HL-60 (cell line): ENCODE measurements at regions not wholly inside any gene's neighbourhood (a gene's known extent, or its start where the extent isn't known, plus 50 kb on each side); places are given as distances from the start of the nearest gene placed in this dataset.

Experiments
- DNase-seq, 2 experiments: peaks; one replicate each; pipeline ENCODE4 v3.0.0-alpha.2; 2010 to 2020; ENCODE audit warnings: low read depth in 1 of 2, low spot score in 1 of 2
- H3K27ac ChIP-seq: fragments of 250-450 bp; sonication (Bioruptor Pico); replicated peaks from 2 replicates; pipeline ENCODE4 v1.5.1; 2020; ENCODE audit warnings: mild to moderate bottlenecking, moderate library complexity
- H3K27me3 ChIP-seq: fragments of 250-450 bp; sonication (Bioruptor Pico); 2 replicates; pipeline ENCODE4 v1.5.1; 2021; ENCODE audit warnings: mild to moderate bottlenecking, moderate library complexity; ENCODE audit not compliant: insufficient read depth, poor library complexity, severe bottlenecking
- H3K4me3 ChIP-seq: replicated peaks from 2 replicates; pipeline ENCODE4 v1.5.1; 2011; ENCODE audit warnings: mild to moderate bottlenecking, control low read depth, low read length; ENCODE audit not compliant: insufficient read depth
- GABPA ChIP-seq: IDR thresholded peaks from 2 replicates; pipeline ENCODE4 v1.6.1; 2012; ENCODE audit warnings: low read depth
- POLR2AphosphoS5 ChIP-seq: IDR thresholded peaks from 2 replicates; pipeline ENCODE4 v1.6.1; 2012; ENCODE audit warnings: low read depth
- SPI1 ChIP-seq: IDR thresholded peaks from 2 replicates; pipeline ENCODE4 v1.6.1; 2012; ENCODE audit warnings: low read depth, mild to moderate bottlenecking, borderline replicate concordance
- TF ChIP-seq, protein P1 (sequence below): IDR thresholded peaks from 2 replicates; pipeline ENCODE4 v1.6.1; 2012; ENCODE audit warnings: low read depth; ENCODE audit not compliant: insufficient replicate concordance
- TF ChIP-seq, protein P2 (sequence below): IDR thresholded peaks from one replicate; pipeline ENCODE4 v1.5.1; 2011; ENCODE audit warnings: low read length, control low read depth, inconsistent platforms; ENCODE audit not compliant: insufficient read depth

DNA sequence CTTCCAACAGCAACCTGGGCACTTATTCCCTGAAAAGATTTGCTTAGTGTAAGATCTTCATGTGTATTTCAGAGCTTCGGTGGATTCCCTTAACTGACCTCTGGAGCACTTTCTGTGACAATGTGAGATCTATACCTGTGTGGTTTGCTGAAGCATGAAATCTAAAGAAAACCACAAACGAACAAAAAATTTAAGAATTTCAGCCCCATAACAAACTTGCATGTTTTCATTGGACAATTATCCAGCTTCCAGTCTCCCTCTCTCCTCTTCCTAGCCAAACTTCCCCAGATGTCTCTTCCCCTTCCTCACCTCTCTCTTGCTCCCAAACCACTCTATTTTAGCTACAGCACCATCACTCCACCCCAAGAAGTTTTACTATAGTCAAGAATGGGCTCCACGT is 279.9 kb upstream of the SORCS1 start:
- DNase-seq = no peak
- Histone ChIP-seq H3K27ac (no peak overlapping the region), H3K27me3 (no peaks in the 10 kb centered on the region), H3K4me3 (no peak overlapping the region)
- TF ChIP-seq, protein P1, sequence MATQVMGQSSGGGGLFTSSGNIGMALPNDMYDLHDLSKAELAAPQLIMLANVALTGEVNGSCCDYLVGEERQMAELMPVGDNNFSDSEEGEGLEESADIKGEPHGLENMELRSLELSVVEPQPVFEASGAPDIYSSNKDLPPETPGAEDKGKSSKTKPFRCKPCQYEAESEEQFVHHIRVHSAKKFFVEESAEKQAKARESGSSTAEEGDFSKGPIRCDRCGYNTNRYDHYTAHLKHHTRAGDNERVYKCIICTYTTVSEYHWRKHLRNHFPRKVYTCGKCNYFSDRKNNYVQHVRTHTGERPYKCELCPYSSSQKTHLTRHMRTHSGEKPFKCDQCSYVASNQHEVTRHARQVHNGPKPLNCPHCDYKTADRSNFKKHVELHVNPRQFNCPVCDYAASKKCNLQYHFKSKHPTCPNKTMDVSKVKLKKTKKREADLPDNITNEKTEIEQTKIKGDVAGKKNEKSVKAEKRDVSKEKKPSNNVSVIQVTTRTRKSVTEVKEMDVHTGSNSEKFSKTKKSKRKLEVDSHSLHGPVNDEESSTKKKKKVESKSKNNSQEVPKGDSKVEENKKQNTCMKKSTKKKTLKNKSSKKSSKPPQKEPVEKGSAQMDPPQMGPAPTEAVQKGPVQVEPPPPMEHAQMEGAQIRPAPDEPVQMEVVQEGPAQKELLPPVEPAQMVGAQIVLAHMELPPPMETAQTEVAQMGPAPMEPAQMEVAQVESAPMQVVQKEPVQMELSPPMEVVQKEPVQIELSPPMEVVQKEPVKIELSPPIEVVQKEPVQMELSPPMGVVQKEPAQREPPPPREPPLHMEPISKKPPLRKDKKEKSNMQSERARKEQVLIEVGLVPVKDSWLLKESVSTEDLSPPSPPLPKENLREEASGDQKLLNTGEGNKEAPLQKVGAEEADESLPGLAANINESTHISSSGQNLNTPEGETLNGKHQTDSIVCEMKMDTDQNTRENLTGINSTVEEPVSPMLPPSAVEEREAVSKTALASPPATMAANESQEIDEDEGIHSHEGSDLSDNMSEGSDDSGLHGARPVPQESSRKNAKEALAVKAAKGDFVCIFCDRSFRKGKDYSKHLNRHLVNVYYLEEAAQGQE = no peak
- TF ChIP-seq GABPA (no peak), POLR2AphosphoS5 (no peak), SPI1 (no peak)
- TF ChIP-seq, protein P2, sequence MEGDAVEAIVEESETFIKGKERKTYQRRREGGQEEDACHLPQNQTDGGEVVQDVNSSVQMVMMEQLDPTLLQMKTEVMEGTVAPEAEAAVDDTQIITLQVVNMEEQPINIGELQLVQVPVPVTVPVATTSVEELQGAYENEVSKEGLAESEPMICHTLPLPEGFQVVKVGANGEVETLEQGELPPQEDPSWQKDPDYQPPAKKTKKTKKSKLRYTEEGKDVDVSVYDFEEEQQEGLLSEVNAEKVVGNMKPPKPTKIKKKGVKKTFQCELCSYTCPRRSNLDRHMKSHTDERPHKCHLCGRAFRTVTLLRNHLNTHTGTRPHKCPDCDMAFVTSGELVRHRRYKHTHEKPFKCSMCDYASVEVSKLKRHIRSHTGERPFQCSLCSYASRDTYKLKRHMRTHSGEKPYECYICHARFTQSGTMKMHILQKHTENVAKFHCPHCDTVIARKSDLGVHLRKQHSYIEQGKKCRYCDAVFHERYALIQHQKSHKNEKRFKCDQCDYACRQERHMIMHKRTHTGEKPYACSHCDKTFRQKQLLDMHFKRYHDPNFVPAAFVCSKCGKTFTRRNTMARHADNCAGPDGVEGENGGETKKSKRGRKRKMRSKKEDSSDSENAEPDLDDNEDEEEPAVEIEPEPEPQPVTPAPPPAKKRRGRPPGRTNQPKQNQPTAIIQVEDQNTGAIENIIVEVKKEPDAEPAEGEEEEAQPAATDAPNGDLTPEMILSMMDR = no peak

DNA sequence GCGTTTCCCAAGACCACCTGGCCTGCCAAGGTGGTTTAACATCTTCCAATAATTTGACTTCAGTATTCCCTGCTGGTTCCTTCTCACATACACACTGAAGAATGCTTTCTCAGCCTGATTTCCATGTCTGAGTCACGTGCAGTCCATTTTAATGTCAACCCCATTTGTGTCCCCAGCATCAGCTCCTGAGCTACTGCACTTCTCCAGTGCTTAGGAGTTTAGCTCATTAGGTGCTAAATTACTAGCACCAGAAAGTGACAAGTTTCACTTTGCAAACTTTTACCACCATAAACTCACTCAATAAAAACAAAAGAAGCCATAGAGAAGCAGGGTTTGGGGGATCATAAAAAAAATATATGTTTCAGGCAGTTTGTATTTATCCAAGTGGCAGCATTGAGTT is 279.3 kb upstream of the SORCS1 start:
- H3K4me3 ChIP-seq = no peak overlapping the region
- TF ChIP-seq, protein P2 = no peak
- TF ChIP-seq POLR2AphosphoS5 = no peak
- no peak for DNase-seq
- no peak overlapping the region for H3K27ac ChIP-seq
- no peaks in the 10 kb centered on the region for H3K27me3 ChIP-seq

DNA sequence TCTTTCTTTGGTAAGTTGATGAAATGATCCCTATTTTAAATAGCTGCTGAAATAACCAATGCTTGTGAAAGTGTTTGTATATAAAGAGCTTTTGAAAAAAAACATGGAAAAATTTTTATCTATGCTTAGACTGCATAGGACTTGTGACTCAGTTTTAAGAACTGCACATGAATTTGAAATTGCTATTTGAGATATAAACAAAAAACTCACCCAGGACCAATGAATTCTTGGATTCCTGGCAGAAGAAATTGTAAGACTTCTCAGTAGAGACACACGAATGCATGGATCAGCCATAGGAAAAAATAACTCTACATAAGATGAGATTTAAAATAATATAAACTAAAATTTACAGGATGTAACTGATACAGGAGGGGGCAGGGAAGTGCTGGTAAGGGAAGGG is 278.8 kb upstream of the SORCS1 start:
- DNase-seq = no peak
- Histone ChIP-seq H3K27me3 (no peaks in the 10 kb centered on the region), H3K4me3 (no peak overlapping the region), H3K27ac (no peak overlapping the region)
- TF ChIP-seq GABPA (no peak), POLR2AphosphoS5 (no peak), SPI1 (no peak)
- TF ChIP-seq, protein P2 = no peak
- TF ChIP-seq, protein P1 = no peak

DNA sequence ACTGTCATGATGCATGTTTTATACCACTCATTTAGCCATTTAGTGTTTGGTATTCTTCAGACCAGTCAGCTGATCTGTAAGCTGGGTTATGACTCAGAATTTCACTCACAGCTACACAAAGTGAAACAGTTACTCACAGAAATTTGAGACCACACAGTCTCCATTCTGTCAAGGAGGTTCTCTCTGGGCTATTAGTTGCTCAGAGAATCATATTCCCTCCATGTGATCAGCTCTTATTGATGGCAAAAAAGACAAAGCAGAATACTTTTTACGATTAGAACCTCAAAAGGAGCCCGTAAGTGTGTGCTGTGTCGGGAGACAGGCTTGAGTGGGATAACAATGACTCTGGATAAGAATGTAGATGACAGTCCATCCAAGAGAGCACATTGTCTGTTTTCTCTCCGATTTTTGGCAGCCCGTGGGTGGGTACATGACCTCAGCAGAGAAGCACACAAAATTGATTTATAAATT is 277.6 kb upstream of the SORCS1 start:
- TF ChIP-seq SPI1 (no peak), GABPA (no peak), POLR2AphosphoS5 (no peak)
- TF ChIP-seq, protein P2 = no peak
- TF ChIP-seq, protein P1 = no peak
- Histone ChIP-seq H3K27me3 (no peaks in the 10 kb centered on the region), H3K4me3 (no peak overlapping the region), H3K27ac (no peak overlapping the region)
- DNase-seq = no peak
